Inflammatory macrophage (primary cell): ENCODE measurements at regions not wholly inside any gene's neighbourhood (a gene's known extent, or its start where the extent isn't known, plus 50 kb on each side); places are given as distances from the start of the nearest gene placed in this dataset.
"Not testable (repeated sequence)": the region's sequence is repeated elsewhere in the genome, so short reads cannot be mapped to it uniquely, and the experiment has no call there.

Experiments used
- DNase-seq, 2 donors: peaks; one replicate each; pipeline ENCODE4 v3.0.0-alpha.2; 2020 to 2022

DNA sequence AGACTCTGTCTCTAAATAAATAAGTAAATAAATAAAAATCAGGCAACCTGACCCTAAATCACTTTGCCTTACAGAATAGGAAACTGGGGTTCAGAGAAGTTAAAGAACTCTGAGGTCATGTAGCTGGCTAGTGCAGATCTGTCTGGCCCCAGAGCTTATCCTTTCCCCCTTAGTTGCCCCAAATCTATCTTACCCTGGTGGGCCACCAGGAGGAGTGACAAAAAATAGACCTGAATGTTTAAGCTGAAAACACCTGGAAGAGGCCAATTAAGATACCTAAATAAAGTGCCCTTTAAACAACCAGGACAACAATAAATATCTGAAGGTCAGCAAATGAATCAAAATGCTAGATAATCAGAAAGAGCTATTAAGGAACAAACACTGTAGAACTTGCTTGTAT is 59.7 kb downstream of the TEX35 start:
- DNase-seq = no peak

- no peak for DNase-seq
Measured at GRCh38 chr1:178573330-178573729, 60.4 kb downstream of the TEX35 start.

- no peak for DNase-seq
Measured at GRCh38 chr1:178574345-178574744, 61.4 kb downstream of the TEX35 start.

GRCh38 chr1:178575611-178576361 is 62.9 kb downstream of the TEX35 start:
- DNase-seq = no peak

DNA sequence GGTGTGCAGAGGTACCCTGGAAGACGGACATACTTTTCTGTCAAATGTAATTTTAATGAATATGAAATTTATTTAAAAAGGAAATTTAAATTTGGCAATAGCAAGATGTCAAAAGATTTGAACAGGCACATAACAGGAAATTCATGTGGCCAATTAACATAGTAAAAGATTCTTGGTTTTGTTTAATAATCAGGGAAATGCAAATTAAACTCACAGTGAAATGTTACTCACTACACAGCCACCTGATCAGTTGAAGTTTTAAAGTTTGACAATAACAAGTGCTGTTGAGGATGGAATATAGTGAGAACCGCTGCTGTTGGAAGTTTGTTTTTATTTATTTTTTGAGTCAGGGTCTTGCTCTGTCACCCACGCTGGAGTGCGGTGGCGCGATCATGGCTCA is 63.9 kb downstream of the TEX35 start:
- no peak for DNase-seq

DNA sequence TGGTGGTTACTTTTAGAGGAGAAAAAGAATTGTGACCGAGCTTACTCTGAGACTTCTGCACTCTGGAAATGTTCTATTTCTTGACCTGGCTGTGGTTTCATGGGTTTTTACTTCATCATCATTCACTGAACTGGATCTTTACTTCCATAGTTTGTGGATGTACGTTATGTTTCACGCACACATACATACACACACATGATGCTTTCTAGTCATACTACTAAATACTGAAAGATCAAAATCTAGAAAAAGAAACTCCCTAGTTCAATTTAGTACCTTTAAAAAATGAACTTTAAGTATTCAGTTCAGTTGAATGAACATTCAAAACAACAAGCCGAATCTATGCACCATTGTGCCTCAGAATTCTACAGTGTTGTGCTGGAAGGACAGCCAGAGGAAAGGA is 65.0 kb downstream of the TEX35 start:
- no peak for DNase-seq

GRCh38 chr1:178578541-178578940 is 65.6 kb downstream of the TEX35 start:
- DNase-seq = no peak

- DNase-seq = no peak
Measured at GRCh38 chr1:178579095-178579494, 66.2 kb downstream of the TEX35 start.

GRCh38 chr1:178579562-178579961 is 66.7 kb downstream of the TEX35 start:
- DNase-seq = no peak

DNA sequence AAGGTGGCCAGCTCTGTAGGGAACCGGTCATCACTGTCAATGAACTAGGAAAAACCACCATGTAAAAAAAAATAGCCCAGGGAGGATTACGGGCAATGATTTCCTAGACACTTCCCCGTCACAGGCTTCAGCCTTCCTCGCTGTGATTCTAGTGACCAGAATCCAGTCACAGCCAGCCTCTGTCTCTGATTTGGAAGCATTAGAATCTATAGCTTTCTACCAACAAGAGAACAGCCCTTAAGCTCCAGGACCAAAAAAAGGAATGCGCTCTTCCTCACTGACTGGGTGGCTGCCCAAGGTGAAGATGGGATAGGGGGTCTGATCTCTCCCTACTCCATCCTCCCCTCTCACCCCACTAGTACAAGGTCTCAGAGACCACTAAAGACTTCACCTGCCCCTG is 67.2 kb downstream of the TEX35 start:
- no peak for DNase-seq

GRCh38 chr1:178580876-178581275 is 68.0 kb downstream of the TEX35 start:
- no peak for DNase-seq

GRCh38 chr1:178581351-178582303 is 68.7 kb downstream of the TEX35 start:
- no peak for DNase-seq

DNA sequence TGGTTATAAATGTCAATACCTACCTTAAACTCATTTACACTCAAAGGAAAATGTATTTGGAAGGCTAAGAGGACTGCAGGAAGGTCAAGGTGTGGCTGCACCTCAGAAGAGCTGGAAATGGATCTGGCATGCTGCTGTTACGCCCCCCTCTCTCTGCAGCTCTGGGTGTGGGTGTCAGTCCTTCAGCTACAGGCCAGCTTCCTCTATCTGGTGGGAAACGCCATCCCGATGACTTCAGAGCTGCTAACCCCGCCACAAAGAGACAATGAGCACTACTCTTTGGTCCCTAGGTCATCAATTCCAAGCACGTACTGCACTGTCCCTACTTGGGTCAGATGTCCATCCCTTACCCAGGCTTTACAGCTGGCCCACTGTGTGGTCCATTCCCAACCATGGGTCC is 74.2 kb downstream of the TEX35 start:
- DNase-seq = peak in 1 of 2 donors; percentile 51

- no peak for DNase-seq
Measured at GRCh38 chr1:178587975-178588374, 75.1 kb downstream of the TEX35 start.

DNA sequence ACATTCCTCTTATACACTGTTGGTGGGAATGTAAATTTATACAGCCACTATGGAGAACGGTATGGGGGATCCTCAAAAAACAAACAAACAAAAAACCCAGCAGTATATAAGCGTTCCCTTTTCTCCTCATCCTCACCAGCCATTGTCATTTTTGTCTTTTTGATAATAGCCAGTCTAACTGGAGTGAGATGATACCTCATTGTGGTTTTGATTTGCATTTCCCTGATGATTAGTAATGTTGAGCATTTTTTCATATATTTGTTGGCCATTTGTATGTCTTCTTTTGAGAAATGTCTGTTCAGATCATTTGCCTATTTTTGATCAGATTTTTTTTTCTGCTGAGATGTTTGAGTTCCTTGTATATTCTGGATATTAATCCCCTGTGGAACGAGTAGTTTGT is 76.1 kb downstream of the TEX35 start:
- not testable (repeated sequence) for DNase-seq

GRCh38 chr1:178591811-178592210 is 78.9 kb downstream of the TEX35 start:
- DNase-seq = not testable (repeated sequence)

DNA sequence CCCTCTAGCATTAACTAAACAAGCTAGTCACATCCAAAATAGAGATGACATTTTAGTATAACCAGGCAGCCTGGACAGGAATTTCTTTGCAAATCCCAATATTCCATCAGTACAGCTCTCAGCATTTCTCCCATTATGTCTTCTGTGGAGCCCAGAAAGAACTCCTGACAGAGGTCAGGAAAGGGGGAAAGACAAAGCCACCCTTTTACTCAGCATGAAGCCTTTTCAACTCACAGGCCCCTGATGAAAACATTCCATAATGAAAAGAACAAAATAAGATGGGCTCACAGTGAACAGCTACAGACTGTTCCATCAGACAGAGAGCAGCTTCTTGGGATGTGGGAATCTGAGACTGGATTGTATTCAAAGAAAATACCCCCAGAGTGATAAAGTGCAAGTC is 80.6 kb downstream of the TEX35 start:
- DNase-seq = no peak

DNA sequence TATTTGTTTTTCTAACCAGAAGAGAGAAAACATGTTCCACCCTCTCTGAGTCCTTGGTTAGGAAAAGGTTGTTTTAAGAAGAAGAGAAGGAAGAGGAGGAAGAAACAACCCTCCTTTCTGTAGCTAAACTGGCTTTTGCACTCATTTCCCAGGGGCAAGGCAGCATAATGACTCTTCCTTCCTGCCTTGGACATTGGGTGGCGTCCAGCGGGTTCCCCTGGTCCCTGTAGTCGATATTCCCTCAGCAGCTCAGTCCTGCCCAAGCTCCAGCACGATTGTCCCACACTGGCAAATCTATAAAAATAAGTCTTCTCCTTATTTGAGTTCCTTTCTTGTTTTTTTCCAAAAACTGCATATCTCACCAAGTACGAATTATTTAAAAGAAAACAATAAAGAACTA is 81.2 kb downstream of the TEX35 start:
- no peak for DNase-seq

DNA sequence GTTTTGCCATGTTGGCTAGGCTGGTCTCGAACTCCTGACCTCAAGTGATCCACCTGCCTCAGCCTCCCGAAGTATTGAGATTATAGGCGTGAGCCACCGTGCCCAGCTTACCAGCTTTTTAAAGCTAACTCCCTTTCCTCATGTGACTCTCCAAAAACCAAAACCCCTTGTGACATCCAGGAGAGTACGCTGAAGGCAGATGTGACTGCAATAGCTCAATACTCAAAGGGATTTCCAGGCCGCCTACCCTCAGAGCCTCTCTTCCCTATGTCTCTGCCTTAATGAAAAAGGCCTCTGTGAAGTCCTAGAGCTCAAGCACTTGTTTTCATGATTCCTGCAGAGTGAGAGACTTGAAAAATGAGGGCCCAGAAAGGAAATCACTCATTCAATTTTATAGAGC is 82.6 kb downstream of the TEX35 start:
- no peak for DNase-seq

DNA sequence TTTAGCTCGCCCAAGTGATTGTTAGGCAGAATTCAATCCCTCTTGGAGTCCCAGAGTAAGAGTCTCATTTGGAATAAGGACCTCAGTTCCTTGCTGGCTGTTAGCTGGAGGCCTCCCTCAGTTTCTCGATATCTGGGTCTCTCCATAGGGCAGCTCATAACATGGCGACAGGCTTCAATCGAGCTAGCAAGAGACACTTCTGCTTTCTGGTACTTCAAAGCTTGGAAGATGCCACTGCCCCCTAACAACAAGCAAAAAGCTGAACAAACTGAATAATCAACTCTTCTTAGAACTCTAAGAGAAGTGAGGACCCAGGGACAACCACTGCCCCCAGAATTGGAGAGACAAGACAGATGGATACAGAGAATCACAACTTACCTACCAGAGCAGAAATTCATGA is 86.2 kb downstream of the TEX35 start:
- no peak for DNase-seq

- no peak for DNase-seq
Measured at GRCh38 chr1:178599745-178600144, 86.8 kb downstream of the TEX35 start.

DNA sequence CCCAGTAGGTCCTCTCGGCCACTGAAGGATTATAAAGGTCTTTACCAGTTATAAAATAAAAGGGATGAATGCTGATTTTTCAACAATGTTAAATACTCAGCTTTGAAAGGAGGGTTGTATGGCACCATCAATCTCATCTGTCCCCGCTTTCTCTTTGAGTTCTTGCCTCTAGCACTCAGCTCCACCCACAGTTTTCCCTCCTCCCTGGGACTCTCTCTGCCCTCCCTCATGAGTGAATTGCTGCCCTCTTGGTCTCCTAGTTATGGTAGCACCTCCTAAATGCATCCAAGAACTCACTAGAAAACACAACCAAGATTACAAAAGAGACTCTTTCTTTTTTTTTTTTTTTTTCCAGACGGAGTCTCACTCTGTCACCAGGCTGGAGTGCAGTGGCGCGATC is 91.0 kb downstream of the TEX35 start:
- no peak for DNase-seq

DNA sequence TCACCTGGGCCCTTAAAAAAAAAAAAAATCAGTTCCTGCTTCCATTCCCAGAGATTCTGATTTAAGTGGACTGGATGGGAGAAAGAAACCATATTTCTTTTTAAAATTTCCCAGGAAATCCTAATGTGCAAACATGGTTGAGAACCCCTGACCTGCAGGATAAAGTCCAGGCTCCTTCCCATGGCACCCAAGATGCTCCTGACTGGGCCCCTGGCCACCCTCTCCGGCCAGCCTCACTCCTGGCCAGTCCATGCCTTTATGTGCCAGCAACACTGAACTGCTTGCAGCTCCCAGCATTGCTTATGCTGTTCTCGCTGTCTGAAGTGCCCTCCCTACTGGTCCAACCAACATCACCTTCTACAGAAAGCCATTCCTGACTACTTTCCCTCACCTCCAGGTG is 93.9 kb downstream of the TEX35 start:
- no peak for DNase-seq
